Uterus (tissue), 3 donors: ENCODE measurements at regions not wholly inside any gene's neighbourhood (a gene's known extent, or its start where the extent isn't known, plus 50 kb on each side); places are given as distances from the start of the nearest gene placed in this dataset.

Experiments
- DNase-seq, 2 donors: peaks; one replicate each; pipeline ENCODE4 v3.0.0-alpha.2; 2019 to 2020
- H3K27ac ChIP-seq, 2 donors: fragments of 200-600 bp; sonication (generic); 1 replicate in 1 of 2; 2 replicates in 1 of 2; pipeline ENCODE4 v1.5.1; 2016 to 2018
- H3K27me3 ChIP-seq, 2 donors: fragments of 200-600 bp; sonication (generic); one replicate each; pipeline ENCODE4 v1.5.1; 2018 to 2019; ENCODE audit warnings: control low read depth in 1 of 2
- H3K36me3 ChIP-seq, 2 donors: fragments of 200-600 bp; sonication (generic); one replicate each; pipeline ENCODE4 v1.5.1; 2019; ENCODE audit warnings: control low read depth in 1 of 2
- H3K4me1 ChIP-seq, 2 donors: fragments of 200-600 bp; sonication (generic); one replicate each; pipeline ENCODE4 v1.5.1; 2018 to 2019; ENCODE audit warnings: control low read depth in 1 of 2
- H3K4me3 ChIP-seq, 2 donors: fragments of 200-600 bp; sonication (generic); 1 replicate in 1 of 2; 2 replicates in 1 of 2; pipeline ENCODE4 v1.5.1; 2018 to 2019; ENCODE audit warnings: mild to moderate bottlenecking in 1 of 2
- H3K9me3 ChIP-seq, 2 donors: fragments of 200-600 bp; sonication (generic); one replicate each; pipeline ENCODE4 v1.5.1; 2019; ENCODE audit warnings: control low read depth in 1 of 2
- POLR2A ChIP-seq, 2 donors: fragments of 450-650 bp; IDR thresholded peaks; one replicate each; pipeline ENCODE4 v1.6.1; 2016; ENCODE audit warnings: antibody characterized with exemption in 2 of 2, mild to moderate bottlenecking in 1 of 2, moderate library complexity in 1 of 2
- intact Hi-C: fragments of 100-400 bp; cut with DNase I; formaldehyde crosslinking; loops from one replicate; pipeline ENCODE4 v1.15.1; 2023; ENCODE audit warnings: low total_unique reads
- TF ChIP-seq, protein P1 (sequence below), 4 experiments: fragments of 200-600 bp in 2 of 4; fragments of 450-650 bp in 2 of 4; sonication (generic) in 2 of 4; IDR thresholded peaks; one replicate each; pipeline ENCODE4 v1.5.1; 2016 to 2019; ENCODE audit warnings: antibody characterized with exemption in 4 of 4, mild to moderate bottlenecking in 2 of 4, moderate library complexity in 1 of 4
- donor health status: DM: yes; HTN: yes; CAD: no.

- H3K4me1 ChIP-seq, result no peaks in the 10 kb centered on the region
- H3K9me3 ChIP-seq, result no peaks in the 10 kb centered on the region
- no peak overlapping the region for H3K27ac ChIP-seq
- intact Hi-C loops, result no loop called here
- DNase-seq, result no peak
- no peak overlapping the region for H3K4me3 ChIP-seq
- H3K36me3 ChIP-seq, result no peaks in the 10 kb centered on the region
- H3K27me3 ChIP-seq, result no peaks in the 10 kb centered on the region
- TF ChIP-seq POLR2A (IDR thresholded peaks at IDR 0.05), result no peak
- TF ChIP-seq, protein P1, sequence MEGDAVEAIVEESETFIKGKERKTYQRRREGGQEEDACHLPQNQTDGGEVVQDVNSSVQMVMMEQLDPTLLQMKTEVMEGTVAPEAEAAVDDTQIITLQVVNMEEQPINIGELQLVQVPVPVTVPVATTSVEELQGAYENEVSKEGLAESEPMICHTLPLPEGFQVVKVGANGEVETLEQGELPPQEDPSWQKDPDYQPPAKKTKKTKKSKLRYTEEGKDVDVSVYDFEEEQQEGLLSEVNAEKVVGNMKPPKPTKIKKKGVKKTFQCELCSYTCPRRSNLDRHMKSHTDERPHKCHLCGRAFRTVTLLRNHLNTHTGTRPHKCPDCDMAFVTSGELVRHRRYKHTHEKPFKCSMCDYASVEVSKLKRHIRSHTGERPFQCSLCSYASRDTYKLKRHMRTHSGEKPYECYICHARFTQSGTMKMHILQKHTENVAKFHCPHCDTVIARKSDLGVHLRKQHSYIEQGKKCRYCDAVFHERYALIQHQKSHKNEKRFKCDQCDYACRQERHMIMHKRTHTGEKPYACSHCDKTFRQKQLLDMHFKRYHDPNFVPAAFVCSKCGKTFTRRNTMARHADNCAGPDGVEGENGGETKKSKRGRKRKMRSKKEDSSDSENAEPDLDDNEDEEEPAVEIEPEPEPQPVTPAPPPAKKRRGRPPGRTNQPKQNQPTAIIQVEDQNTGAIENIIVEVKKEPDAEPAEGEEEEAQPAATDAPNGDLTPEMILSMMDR (IDR thresholded peaks at IDR 0.05), result no peak
These were observed 672.0 kb upstream of the SYT4 start for GRCh38 chr18:43949291-43949690.

DNA sequence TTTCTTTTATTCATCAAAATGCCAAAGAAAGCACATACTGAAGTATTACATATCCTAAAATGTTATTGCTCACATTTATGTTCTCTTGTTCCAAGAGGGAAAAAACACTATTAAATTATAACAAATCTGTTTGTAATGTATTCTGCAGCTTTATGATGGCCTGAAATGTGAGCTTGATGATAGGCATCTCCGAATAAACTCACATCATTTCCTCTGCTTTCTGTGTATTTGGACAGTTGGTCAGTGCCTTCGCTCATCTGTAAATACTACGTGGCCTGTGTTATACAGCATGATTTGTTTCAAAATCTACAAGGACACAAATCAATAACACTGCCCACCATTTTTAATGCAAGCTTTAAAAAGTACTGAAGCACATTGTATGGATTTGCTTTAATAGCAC is 672.8 kb upstream of the SYT4 start:
- H3K4me1 ChIP-seq, result no peaks in the 10 kb centered on the region
- no peak overlapping the region for H3K27ac ChIP-seq
- no peak overlapping the region for H3K4me3 ChIP-seq
- no peaks in the 10 kb centered on the region for H3K36me3 ChIP-seq
- H3K27me3 ChIP-seq, result no peaks in the 10 kb centered on the region
- H3K9me3 ChIP-seq, result no peaks in the 10 kb centered on the region
- intact Hi-C loops, result no loop called here
- no peak for DNase-seq
- TF ChIP-seq POLR2A (IDR thresholded peaks at IDR 0.05), result no peak
- TF ChIP-seq, protein P1 (IDR thresholded peaks at IDR 0.05), result no peak

DNA sequence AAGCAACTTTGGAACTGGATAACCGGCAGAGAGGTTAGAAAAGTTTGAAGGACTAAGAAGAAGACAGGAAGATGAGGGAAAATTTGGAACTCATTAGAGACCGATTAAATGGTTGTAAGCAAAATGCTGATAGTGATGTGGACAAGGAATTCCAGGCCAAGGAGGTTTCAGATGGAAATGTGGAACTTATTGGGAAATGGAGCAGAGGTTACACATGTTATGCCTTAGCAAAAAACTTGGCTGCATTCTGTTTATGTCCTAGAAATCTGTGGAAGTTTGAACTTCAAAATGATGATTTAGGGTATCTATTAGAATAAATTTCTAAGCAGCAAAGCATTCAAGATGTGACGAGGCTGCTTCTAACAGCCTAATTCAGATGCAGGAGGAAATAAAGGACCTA is 675.1 kb upstream of the SYT4 start:
- no peak for TF ChIP-seq POLR2A (IDR thresholded peaks at IDR 0.05)
- TF ChIP-seq, protein P1 (IDR thresholded peaks at IDR 0.05), result no peak
- H3K36me3 ChIP-seq, result no peaks in the 10 kb centered on the region
- H3K9me3 ChIP-seq, result no peaks in the 10 kb centered on the region
- intact Hi-C loops, result no loop called here
- H3K4me1 ChIP-seq, result no peaks in the 10 kb centered on the region
- DNase-seq, result no peak
- no peak overlapping the region for H3K27ac ChIP-seq
- H3K27me3 ChIP-seq, result no peaks in the 10 kb centered on the region
- H3K4me3 ChIP-seq, result no peak overlapping the region

GRCh38 chr18:43961722-43962121 is 684.4 kb upstream of the SYT4 start:
- H3K36me3 ChIP-seq, result no peaks in the 10 kb centered on the region
- no peaks in the 10 kb centered on the region for H3K27me3 ChIP-seq
- H3K4me3 ChIP-seq, result no peak overlapping the region
- no peak for TF ChIP-seq POLR2A (IDR thresholded peaks at IDR 0.05)
- TF ChIP-seq, protein P1 (IDR thresholded peaks at IDR 0.05), result no peak
- no peaks in the 10 kb centered on the region for H3K9me3 ChIP-seq
- no peaks in the 10 kb centered on the region for H3K4me1 ChIP-seq
- intact Hi-C loops, result no loop called here
- no peak for DNase-seq
- no peak overlapping the region for H3K27ac ChIP-seq

GRCh38 chr18:43964666-43965065 is 687.4 kb upstream of the SYT4 start:
- no peaks in the 10 kb centered on the region for H3K36me3 ChIP-seq
- no peaks in the 10 kb centered on the region for H3K27me3 ChIP-seq
- H3K4me1 ChIP-seq, result no peaks in the 10 kb centered on the region
- no peak for DNase-seq
- H3K9me3 ChIP-seq, result no peaks in the 10 kb centered on the region
- intact Hi-C loops, result no loop called here
- H3K27ac ChIP-seq, result no peak overlapping the region
- TF ChIP-seq, protein P1 (IDR thresholded peaks at IDR 0.05), result no peak
- no peak for TF ChIP-seq POLR2A (IDR thresholded peaks at IDR 0.05)
- no peak overlapping the region for H3K4me3 ChIP-seq
